ENCODE measurements at regions not wholly inside any gene's neighbourhood (a gene's known extent, or its start where the extent isn't known, plus 50 kb on each side); places are given as distances from the start of the nearest gene placed in this dataset.

DNA sequence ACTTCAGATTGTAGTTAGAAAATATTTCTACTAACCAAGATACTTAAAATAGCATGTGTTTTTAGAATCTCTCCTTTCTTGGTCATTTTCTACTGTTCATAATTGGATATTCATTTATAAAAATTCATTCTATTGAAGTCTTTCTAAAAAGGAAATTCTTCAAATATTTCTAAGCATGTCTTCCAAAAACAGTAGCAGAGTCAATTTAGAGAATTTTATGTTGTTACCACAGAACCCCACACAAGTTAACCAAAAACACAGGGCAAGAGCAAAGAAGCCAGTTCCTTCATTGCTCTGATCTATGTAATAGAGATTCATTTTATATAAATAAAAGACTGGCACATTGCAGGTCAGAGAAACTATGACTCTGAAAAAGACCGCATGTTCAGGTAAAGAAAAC, 345.1 kb upstream of the PITX2 start:
- no peak overlapping the region for H3K27ac ChIP-seq (ENCODE audit: low read length in 2 of 2)
- no peak overlapping the region for H3K4me3 Mint-ChIP-seq

DNA sequence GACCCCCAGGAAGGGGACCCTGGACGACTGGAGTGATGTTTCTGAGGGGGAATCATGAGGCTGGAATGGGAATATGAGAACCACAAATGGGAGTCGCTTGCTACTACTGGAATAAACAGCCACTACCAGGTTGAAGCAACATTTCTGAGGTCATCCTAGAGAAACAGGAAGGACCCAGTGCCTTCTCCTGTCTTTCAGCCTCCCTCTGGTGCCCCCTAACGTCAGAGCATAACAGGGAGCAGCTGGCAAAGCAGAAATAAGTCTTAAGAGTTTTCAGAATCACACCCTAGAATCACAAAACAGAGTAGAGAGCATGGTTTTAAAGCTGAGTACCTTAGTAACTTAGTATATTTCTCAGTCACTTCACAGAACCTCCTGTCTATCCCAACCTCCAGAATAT, 347.8 kb upstream of the PITX2 start:
- CTCF ChIA-PET, result no interaction called here

More for the DNA sequence above, 345.1 kb upstream of the PITX2 start:
- H3K4me3 ChIP-seq (ENCODE audit: control extremely low read depth in 1 of 5, extremely low read depth in 1 of 5, insufficient read depth in 1 of 5, low read depth in 2 of 5, low read length in 4 of 5), result no peak overlapping the region
- H3K9ac ChIP-seq (ENCODE audit: low read length), result no peak overlapping the region
- POLR2A ChIA-PET, result no interaction called here
- Mint-ChIP-seq H3K27ac (no peak overlapping the region), H3K27me3 (no peaks in the 10 kb centered on the region), H3K9me3 (ENCODE audit: insufficient read depth) (no peaks in the 10 kb centered on the region), H3K4me1 (no peaks in the 10 kb centered on the region)
- H3K36me3 ChIP-seq (replicated peaks in 1 of 2; ENCODE audit: control extremely low read depth in 1 of 2, control insufficient read depth in 1 of 2, extremely low read depth in 1 of 2, insufficient read depth in 2 of 2, low read length in 1 of 2), result no peaks in the 10 kb centered on the region
- WGBS (ENCODE audit: insufficient coverage), result no CpG with 5 or more reads among the region's 1 CpG
- no peak overlapping the region for H3K4me2 ChIP-seq (replicated peaks; ENCODE audit: low read depth, low read length, poor library complexity, severe bottlenecking)
- no peaks in the 10 kb centered on the region for H3K27me3 ChIP-seq (replicated peaks in 1 of 4; ENCODE audit: control extremely low read depth in 1 of 4, control insufficient read depth in 3 of 4, insufficient read depth in 4 of 4, low read length in 3 of 4)
- no peaks in the 10 kb centered on the region for H3K79me2 ChIP-seq (ENCODE audit: control insufficient read depth, insufficient read depth, low read length)
- no peaks in the 10 kb centered on the region for H4K20me1 ChIP-seq (ENCODE audit: control insufficient read depth, insufficient read depth, low read length, poor library complexity, severe bottlenecking)
- no peaks in the 10 kb centered on the region for H3K4me1 ChIP-seq (ENCODE audit: control insufficient read depth in 2 of 2, insufficient read depth in 2 of 2, low read length in 2 of 2)
- H3K9me3 ChIP-seq (ENCODE audit: control extremely low read depth in 1 of 3, control insufficient read depth in 2 of 3, insufficient read depth in 1 of 3, low read length in 2 of 3), result no peaks in the 10 kb centered on the region
- CTCF ChIA-PET, result no interaction called here
- no peak for TF ChIP-seq EZH2 (IDR thresholded peaks at IDR 0.05; ENCODE audit: borderline replicate concordance, insufficient read depth, low read depth, low read length, poor library complexity, severe bottlenecking)
- TF ChIP-seq, protein P1, sequence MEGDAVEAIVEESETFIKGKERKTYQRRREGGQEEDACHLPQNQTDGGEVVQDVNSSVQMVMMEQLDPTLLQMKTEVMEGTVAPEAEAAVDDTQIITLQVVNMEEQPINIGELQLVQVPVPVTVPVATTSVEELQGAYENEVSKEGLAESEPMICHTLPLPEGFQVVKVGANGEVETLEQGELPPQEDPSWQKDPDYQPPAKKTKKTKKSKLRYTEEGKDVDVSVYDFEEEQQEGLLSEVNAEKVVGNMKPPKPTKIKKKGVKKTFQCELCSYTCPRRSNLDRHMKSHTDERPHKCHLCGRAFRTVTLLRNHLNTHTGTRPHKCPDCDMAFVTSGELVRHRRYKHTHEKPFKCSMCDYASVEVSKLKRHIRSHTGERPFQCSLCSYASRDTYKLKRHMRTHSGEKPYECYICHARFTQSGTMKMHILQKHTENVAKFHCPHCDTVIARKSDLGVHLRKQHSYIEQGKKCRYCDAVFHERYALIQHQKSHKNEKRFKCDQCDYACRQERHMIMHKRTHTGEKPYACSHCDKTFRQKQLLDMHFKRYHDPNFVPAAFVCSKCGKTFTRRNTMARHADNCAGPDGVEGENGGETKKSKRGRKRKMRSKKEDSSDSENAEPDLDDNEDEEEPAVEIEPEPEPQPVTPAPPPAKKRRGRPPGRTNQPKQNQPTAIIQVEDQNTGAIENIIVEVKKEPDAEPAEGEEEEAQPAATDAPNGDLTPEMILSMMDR (IDR thresholded peaks at IDR 0.05), result no peak
- DNase-seq (no peak), ATAC-seq (ENCODE audit: low read depth) (no peak)
- intact Hi-C loops (cut with micrococcal nuclease), result no loop called here
- no peak overlapping the region for H2AFZ ChIP-seq (ENCODE audit: insufficient read depth, low read depth, low read length, poor library complexity, severe bottlenecking)

More for the DNA sequence above, 347.8 kb upstream of the PITX2 start:
- H2AFZ ChIP-seq (ENCODE audit: insufficient read depth, low read depth, low read length, poor library complexity, severe bottlenecking), result no peak overlapping the region
- H3K27ac Mint-ChIP-seq, result no peak overlapping the region
- H3K36me3 ChIP-seq (replicated peaks in 1 of 2; ENCODE audit: control extremely low read depth in 1 of 2, control insufficient read depth in 1 of 2, extremely low read depth in 1 of 2, insufficient read depth in 2 of 2, low read length in 1 of 2), result no peaks in the 10 kb centered on the region
- no peaks in the 10 kb centered on the region for H3K9me3 ChIP-seq (ENCODE audit: control extremely low read depth in 1 of 3, control insufficient read depth in 2 of 3, insufficient read depth in 1 of 3, low read length in 2 of 3)
- TF ChIP-seq, protein P1 (IDR thresholded peaks at IDR 0.05), result no peak
- H3K4me1 Mint-ChIP-seq, result no peaks in the 10 kb centered on the region
- POLR2A ChIA-PET, result no interaction called here
- H3K4me3 Mint-ChIP-seq, result no peak overlapping the region
- H3K27me3 ChIP-seq (replicated peaks in 1 of 4; ENCODE audit: control extremely low read depth in 1 of 4, control insufficient read depth in 3 of 4, insufficient read depth in 4 of 4, low read length in 3 of 4), result no peaks in the 10 kb centered on the region
- 10% methylated on average over 2 of the region's 3 CpGs for WGBS (ENCODE audit: insufficient coverage)
- intact Hi-C loops (cut with micrococcal nuclease), result no loop called here
- no peaks in the 10 kb centered on the region for H3K9me3 Mint-ChIP-seq (ENCODE audit: insufficient read depth)
- no peak overlapping the region for H3K4me2 ChIP-seq (replicated peaks; ENCODE audit: low read depth, low read length, poor library complexity, severe bottlenecking)
- H3K4me1 ChIP-seq (ENCODE audit: control insufficient read depth in 2 of 2, insufficient read depth in 2 of 2, low read length in 2 of 2), result no peaks in the 10 kb centered on the region
- no peak overlapping the region for H3K27ac ChIP-seq (ENCODE audit: low read length in 2 of 2)
- no peak overlapping the region for H3K4me3 ChIP-seq (ENCODE audit: control extremely low read depth in 1 of 5, extremely low read depth in 1 of 5, insufficient read depth in 1 of 5, low read depth in 2 of 5, low read length in 4 of 5)
- ATAC-seq (ENCODE audit: low read depth) (no peak), DNase-seq (no peak)
- H3K27me3 Mint-ChIP-seq, result no peaks in the 10 kb centered on the region
- H3K79me2 ChIP-seq (ENCODE audit: control insufficient read depth, insufficient read depth, low read length), result no peaks in the 10 kb centered on the region
- H4K20me1 ChIP-seq (ENCODE audit: control insufficient read depth, insufficient read depth, low read length, poor library complexity, severe bottlenecking), result no peaks in the 10 kb centered on the region
- no peak overlapping the region for H3K9ac ChIP-seq (ENCODE audit: low read length)

Data from B cell (primary cell).